Heart right ventricle (tissue), 16 donors: ENCODE measurements at regions not wholly inside any gene's neighbourhood (a gene's known extent, or its start where the extent isn't known, plus 50 kb on each side); places are given as distances from the start of the nearest gene placed in this dataset.

Experiments
- ATAC-seq, 8 donors: fragments of 200-7000 bp; cut with Tn5 transposase; one replicate each; pipeline ENCODE4 v1.9.1; 2020; ENCODE audit warnings: mild to moderate bottlenecking in 8 of 8, moderate library complexity in 8 of 8, moderate number of reproducible peaks in 1 of 8
- DNase-seq, 2 donors: peaks; one replicate each; pipeline ENCODE4 v3.0.0-alpha.2; 2020
- H3K27ac ChIP-seq, 10 donors: fragments of 200-600 bp; sonication (generic) in 2 of 10; one replicate each; pipeline versions ENCODE4 v1.5.0 to v1.8.0; 2020 to 2022; ENCODE audit warnings: mild to moderate bottlenecking in 3 of 10
- H3K27me3 ChIP-seq, 7 donors: fragments of 200-600 bp; one replicate each; pipeline ENCODE4 v1.8.0; 2021 to 2022; ENCODE audit warnings: mild to moderate bottlenecking in 2 of 7
- H3K36me3 ChIP-seq, 9 donors: fragments of 200-600 bp; sonication (generic) in 1 of 9; one replicate each; pipeline versions ENCODE4 v1.5.0 to v1.8.0; 2020 to 2022; ENCODE audit warnings: mild to moderate bottlenecking in 2 of 9
- H3K4me1 ChIP-seq, 9 donors: fragments of 200-600 bp; sonication (generic) in 1 of 9; one replicate each; pipeline versions ENCODE4 v1.5.0 to v1.8.0; 2020 to 2022; ENCODE audit warnings: mild to moderate bottlenecking in 4 of 9
- H3K4me3 ChIP-seq, 10 donors: fragments of 200-600 bp; sonication (generic) in 2 of 10; one replicate each; pipeline versions ENCODE4 v1.5.0 to v1.8.0; 2020 to 2022; ENCODE audit warnings: mild to moderate bottlenecking in 7 of 10, moderate library complexity in 2 of 10
- H3K9me3 ChIP-seq, 11 donors: fragments of 200-600 bp in 10 of 11; sonication (generic) in 2 of 11; one replicate each; pipeline versions ENCODE4 v1.5.0 to v1.8.0; 2013 to 2022; ENCODE audit warnings: mild to moderate bottlenecking in 2 of 11, control low read depth in 1 of 11, moderate library complexity in 1 of 11
- CTCF ChIP-seq, 9 donors: fragments of 200-600 bp; sonication (generic) in 2 of 9; IDR thresholded peaks; one replicate each; pipeline versions ENCODE4 v1.5.0 to v1.8.0; 2021 to 2022; ENCODE audit warnings: antibody characterized with exemption in 9 of 9, mild to moderate bottlenecking in 5 of 9, moderate library complexity in 1 of 9
- WGBS, 2 donors: extraction: QIAGEN DNeasy Blood & Tissue Kit; methylation state at CpG; one replicate each; pipeline ENCODE4 v1.1.7; 2013; ENCODE audit warnings: inconsistent platforms in 1 of 2; 5-methylcytosine and 5-hydroxymethylcytosine counted together
- intact Hi-C, 10 donors: fragments of 100-400 bp; cut with DNase I; formaldehyde crosslinking; loops; one replicate each; pipeline versions ENCODE4 v1.11.1 to v1.14.2; 2022
- donor health status: Arrhythmogenic right ventricular cardiomyopathy.
- donor health status: ischemic (EF 13 %, LVEDD 7.1; RV severe dilation, severe dysfunction).
- donor health status: healthy with polysubstance abuse.
- donor health status: DM: no; HTN: yes; CAD: no.
- donor health status: DM: no; HTN: no; CAD: no.
- donor health status: ischemic (EF 25% LVEDD 6.9; RV normal size, moderate dysfunction).
- donor health status: ischemic (EF 25% LVEDD 5.7; RV mildly dilated, moderate dysfunction).
- donor health status: healthy.
- donor health status: DM: yes; HTN: yes; CAD: no.
- donor health status: Ischemic cardiomyopathy.
- donor health status: ischemic (EF 35%, LVEDD 5.7; RV mildly dilated, moderate dysfunction).
- donor health status: nonischemic (EF 11% LVEDD 7.7; RV severe dilation, severe dysfunction).
- donor health status: DM: yes; HTN: yes; CAD: no.
- donor health status: PGD.
- donor health status: ischemic (EF 29% LVEDD 5.4; RV normal size, mild dysfunction).
- donor health status: nonischemic (EF 23%, LVEDD 6.1; RV moderate dilation, normal function).

DNA sequence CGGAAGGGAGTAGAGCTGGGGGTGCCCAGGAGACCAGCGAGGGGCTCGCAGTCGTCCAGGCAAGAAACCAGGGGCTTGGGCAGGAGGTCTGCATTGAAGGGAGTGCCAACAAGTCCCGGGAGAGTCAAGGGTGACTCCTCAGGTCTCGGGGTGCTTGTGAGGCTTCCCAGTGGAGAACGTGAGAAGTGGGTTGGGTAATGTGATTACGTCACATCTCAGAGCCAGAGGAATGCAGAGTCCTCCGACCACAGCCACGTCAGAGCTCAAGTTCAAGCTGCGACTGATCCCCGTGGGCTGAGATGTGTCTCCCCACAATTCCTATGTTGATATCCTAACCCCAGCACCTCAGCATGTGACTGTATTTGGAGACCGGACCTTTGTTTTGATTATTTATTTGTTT, 89.7 kb upstream of the SHANK2 start:
- Histone ChIP-seq H3K9me3 (no peaks in the 10 kb centered on the region), H3K4me3 (no peak overlapping the region), H3K36me3 (no peaks in the 10 kb centered on the region), H3K4me1 (no peaks in the 10 kb centered on the region), H3K27me3 (peaks cover 0 to 61% (median 32%) of the 10 kb centered on the region in 7 donors), H3K27ac (no peak overlapping the region)
- ATAC-seq (no peak), DNase-seq (no peak)
- intact Hi-C loops, result no loop called here
- TF ChIP-seq CTCF (IDR thresholded peaks at IDR 0.05), result no peak
- WGBS, 2 donors, result 75 to 78% methylated on average over 13 of the region's 13 CpGs

DNA sequence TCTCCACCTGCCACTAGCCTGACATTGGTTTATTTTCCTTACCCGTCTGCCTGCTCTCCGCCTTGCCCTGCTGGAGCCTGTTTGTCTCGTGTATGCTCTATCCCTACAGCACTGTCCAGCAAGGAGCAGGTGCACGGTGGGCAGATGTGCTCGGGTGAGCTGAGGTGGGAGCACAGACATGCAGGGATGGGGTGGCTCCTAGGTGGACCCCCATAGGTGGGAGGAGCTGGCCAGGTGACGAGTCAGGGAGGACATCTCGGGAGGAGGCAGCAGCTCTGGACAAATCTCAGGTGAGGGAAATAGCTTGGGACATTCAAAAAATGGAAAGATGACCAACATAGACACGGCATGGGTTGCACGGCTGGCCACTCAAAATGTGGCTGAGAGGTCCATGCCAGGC, 89.2 kb upstream of the SHANK2 start:
- TF ChIP-seq CTCF (IDR thresholded peaks at IDR 0.05), result no peak
- Histone ChIP-seq H3K27me3 (peaks cover 0 to 57% (median 29%) of the 10 kb centered on the region in 7 donors), H3K27ac (no peak overlapping the region), H3K36me3 (no peaks in the 10 kb centered on the region), H3K9me3 (no peaks in the 10 kb centered on the region), H3K4me1 (no peaks in the 10 kb centered on the region), H3K4me3 (no peak overlapping the region)
- ATAC-seq (no peak), DNase-seq (no peak)
- WGBS, 2 donors, result 82 to 85% methylated on average over 9 of the region's 9 CpGs
- intact Hi-C loops, result no loop called here

DNA sequence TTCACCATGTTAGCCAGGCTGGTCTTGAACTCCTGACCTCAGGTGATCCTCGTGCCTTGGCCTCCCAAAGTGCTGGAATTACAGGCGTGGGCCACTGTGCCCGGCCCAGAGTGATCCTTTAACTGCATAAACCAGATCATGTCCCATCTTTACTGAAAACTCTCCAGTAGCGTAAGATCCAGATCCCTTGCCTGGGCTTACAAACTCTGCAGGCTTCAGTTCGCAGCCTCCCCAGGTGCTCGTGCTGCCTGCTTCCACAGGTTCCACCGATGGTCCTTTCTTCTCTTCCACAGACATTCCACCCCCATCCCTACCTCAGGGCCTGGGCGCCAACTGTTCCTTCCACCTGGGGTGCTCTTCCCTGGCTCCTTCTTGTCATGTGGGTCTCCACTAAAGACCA, 88.8 kb upstream of the SHANK2 start:
- Histone ChIP-seq H3K4me1 (no peaks in the 10 kb centered on the region), H3K36me3 (no peaks in the 10 kb centered on the region), H3K27me3 (peaks cover 0 to 56% (median 29%) of the 10 kb centered on the region in 7 donors), H3K4me3 (no peak overlapping the region), H3K27ac (no peak overlapping the region), H3K9me3 (no peaks in the 10 kb centered on the region)
- ATAC-seq (no peak), DNase-seq (no peak)
- no peak for TF ChIP-seq CTCF (IDR thresholded peaks at IDR 0.05)
- WGBS, 2 donors, result 82 to 83% methylated on average over 8 of the region's 8 CpGs
- intact Hi-C loops, result no loop called here

- Histone ChIP-seq H3K36me3 (no peaks in the 10 kb centered on the region), H3K27me3 (peaks cover 0 to 55% (median 30%) of the 10 kb centered on the region in 7 donors), H3K9me3 (no peaks in the 10 kb centered on the region), H3K4me3 (no peak overlapping the region), H3K4me1 (no peaks in the 10 kb centered on the region), H3K27ac (no peak overlapping the region)
- no peak for TF ChIP-seq CTCF (IDR thresholded peaks at IDR 0.05)
- DNase-seq, result no peak
- intact Hi-C loops, result no loop called here
- WGBS, 2 donors, result 89 to 91% methylated on average over 12 of the region's 12 CpGs
- ATAC-seq, result no peak
Measured at GRCh38 chr11:71340086-71340606, 87.8 kb upstream of the SHANK2 start.
